ENCODE measurements at regions not wholly inside any gene's neighbourhood (a gene's known extent, or its start where the extent isn't known, plus 50 kb on each side); places are given as distances from the start of the nearest gene placed in this dataset.

DNA sequence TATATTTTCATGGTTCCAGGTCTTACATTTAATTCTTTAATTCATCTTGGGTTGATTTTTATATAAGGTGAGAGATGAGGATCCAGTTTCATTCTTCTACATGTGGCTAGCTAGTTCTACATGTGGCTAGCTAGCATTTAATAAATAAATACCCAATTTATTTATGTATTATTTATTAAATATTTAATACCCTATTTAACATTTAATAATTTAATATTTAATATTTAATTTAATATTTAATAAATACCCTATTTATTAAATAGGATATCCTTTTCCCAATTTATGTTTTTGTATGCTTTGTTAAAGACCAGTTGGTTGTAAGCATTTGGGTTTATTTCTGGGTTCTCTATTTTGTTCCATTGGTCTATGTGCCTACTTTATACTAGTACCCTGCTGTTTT lies 111.0 kb upstream of the PCLO start:
- DNase-seq: no peak
- TF ChIP-seq, protein P1, sequence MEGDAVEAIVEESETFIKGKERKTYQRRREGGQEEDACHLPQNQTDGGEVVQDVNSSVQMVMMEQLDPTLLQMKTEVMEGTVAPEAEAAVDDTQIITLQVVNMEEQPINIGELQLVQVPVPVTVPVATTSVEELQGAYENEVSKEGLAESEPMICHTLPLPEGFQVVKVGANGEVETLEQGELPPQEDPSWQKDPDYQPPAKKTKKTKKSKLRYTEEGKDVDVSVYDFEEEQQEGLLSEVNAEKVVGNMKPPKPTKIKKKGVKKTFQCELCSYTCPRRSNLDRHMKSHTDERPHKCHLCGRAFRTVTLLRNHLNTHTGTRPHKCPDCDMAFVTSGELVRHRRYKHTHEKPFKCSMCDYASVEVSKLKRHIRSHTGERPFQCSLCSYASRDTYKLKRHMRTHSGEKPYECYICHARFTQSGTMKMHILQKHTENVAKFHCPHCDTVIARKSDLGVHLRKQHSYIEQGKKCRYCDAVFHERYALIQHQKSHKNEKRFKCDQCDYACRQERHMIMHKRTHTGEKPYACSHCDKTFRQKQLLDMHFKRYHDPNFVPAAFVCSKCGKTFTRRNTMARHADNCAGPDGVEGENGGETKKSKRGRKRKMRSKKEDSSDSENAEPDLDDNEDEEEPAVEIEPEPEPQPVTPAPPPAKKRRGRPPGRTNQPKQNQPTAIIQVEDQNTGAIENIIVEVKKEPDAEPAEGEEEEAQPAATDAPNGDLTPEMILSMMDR (conservative IDR thresholded peaks at IDR 0.05): no peak

More for the DNA sequence above, 111.0 kb upstream of the PCLO start:
- Mint-ChIP-seq H3K4me3 (no peak overlapping the region), H3K27ac (no peak overlapping the region), H3K36me3 (ENCODE audit: insufficient read depth in 1 of 3, low read depth in 3 of 3) (no peaks in the 10 kb centered on the region), H3K9me3 (no peaks in the 10 kb centered on the region), H3K27me3 (ENCODE audit: low read depth) (no peaks in the 10 kb centered on the region), H3K4me1 (no peaks in the 10 kb centered on the region)
- Histone ChIP-seq H2BK5ac (ENCODE audit: insufficient read length, low read length) (no peak overlapping the region), H3K79me2 (ENCODE audit: insufficient read depth, low read length) (no peaks in the 10 kb centered on the region), H3K23ac (ENCODE audit: insufficient read length, low read depth, low read length) (no peak overlapping the region), H4K20me1 (ENCODE audit: control insufficient read depth, insufficient read depth, insufficient read length) (no peaks in the 10 kb centered on the region), H3K27me3 (ENCODE audit: insufficient read depth, low read length) (no peaks in the 10 kb centered on the region), H4K5ac (ENCODE audit: insufficient read length, low read depth, low read length) (no peak overlapping the region), H3K18ac (ENCODE audit: insufficient read length, low read depth, low read length) (no peak overlapping the region), H3K4me1 (ENCODE audit: insufficient read depth, low read length) (no peaks in the 10 kb centered on the region), H3K23me2 (ENCODE audit: insufficient read length, low read depth, low read length, poor library complexity, severe bottlenecking) (no peaks in the 10 kb centered on the region), H4K91ac (ENCODE audit: insufficient read length, low read depth, low read length) (no peak overlapping the region), H4K8ac (replicated peaks; ENCODE audit: insufficient read length, low read depth, low read length) (no peak overlapping the region), H2AFZ (ENCODE audit: low read length) (no peak overlapping the region), H3K14ac (ENCODE audit: insufficient read depth, low read length) (no peak overlapping the region), H2AK5ac (ENCODE audit: insufficient read length, low read length) (no peak overlapping the region), H3K27ac (ENCODE audit: insufficient read length, low read depth, low read length) (no peak overlapping the region), H3T11ph (ENCODE audit: low read length) (no peak overlapping the region), H3K4me2 (ENCODE audit: insufficient read depth, insufficient read length, low read length) (no peak overlapping the region), H3K79me1 (ENCODE audit: insufficient read depth, low read depth, low read length, poor library complexity, severe bottlenecking) (no peaks in the 10 kb centered on the region), H3K9me3 (ENCODE audit: control insufficient read depth, low read depth, low read length) (no peaks in the 10 kb centered on the region), H3K9ac (ENCODE audit: extremely low read depth, insufficient read length, low read length) (no peak overlapping the region), H3K56ac (ENCODE audit: insufficient read length, low read depth, low read length) (no peak overlapping the region), H2BK15ac (ENCODE audit: low read depth, low read length) (no peak overlapping the region), H2BK12ac (ENCODE audit: insufficient read length, low read depth, low read length) (no peak overlapping the region), H2BK120ac (ENCODE audit: low read depth, low read length, poor library complexity, severe bottlenecking) (no peak overlapping the region), H2BK20ac (ENCODE audit: low read depth, low read length, poor library complexity, severe bottlenecking) (no peak overlapping the region), H3K4ac (ENCODE audit: low read depth, low read length) (no peak overlapping the region)

All from H9 (cell line).